ENCODE measurements at regions not wholly inside any gene's neighbourhood (a gene's known extent, or its start where the extent isn't known, plus 50 kb on each side); places are given as distances from the start of the nearest gene placed in this dataset.

GRCh38 chr1:209045331-209046057 lies 538.0 kb upstream of the CAMK1G start:
- no peak for DNase-seq

GRCh38 chr1:209046058-209046417 lies 537.5 kb upstream of the CAMK1G start:
- DNase-seq = no peak

- no peak for DNase-seq
These were observed 536.6 kb upstream of the CAMK1G start for GRCh38 chr1:209046935-209047334.

- no peak for DNase-seq
These were observed 534.4 kb upstream of the CAMK1G start for GRCh38 chr1:209048941-209049669.

- no peak for DNase-seq
These were observed 531.9 kb upstream of the CAMK1G start for GRCh38 chr1:209051570-209051969.

GRCh38 chr1:209053587-209053986 lies 529.9 kb upstream of the CAMK1G start:
- DNase-seq = no peak

GRCh38 chr1:209057083-209057482 lies 526.4 kb upstream of the CAMK1G start:
- DNase-seq = no peak

- no peak for DNase-seq
These were observed 525.6 kb upstream of the CAMK1G start for GRCh38 chr1:209057901-209058300.

GRCh38 chr1:209059376-209059775 lies 524.1 kb upstream of the CAMK1G start:
- no peak for DNase-seq

- no peak for DNase-seq
These were observed 523.5 kb upstream of the CAMK1G start for GRCh38 chr1:209059981-209060380.

- DNase-seq = no peak
These were observed 521.4 kb upstream of the CAMK1G start for GRCh38 chr1:209062081-209062620.

GRCh38 chr1:209062863-209063262 lies 520.7 kb upstream of the CAMK1G start:
- no peak for DNase-seq

GRCh38 chr1:209063767-209064659 lies 519.5 kb upstream of the CAMK1G start:
- no peak for DNase-seq

GRCh38 chr1:209064850-209065706 lies 518.4 kb upstream of the CAMK1G start:
- DNase-seq = no peak

- DNase-seq = no peak
These were observed 511.0 kb upstream of the CAMK1G start for GRCh38 chr1:209072481-209072880.

- no peak for DNase-seq
These were observed 509.6 kb upstream of the CAMK1G start for GRCh38 chr1:209073879-209074278.

GRCh38 chr1:209074575-209075250 lies 508.8 kb upstream of the CAMK1G start:
- no peak for DNase-seq

GRCh38 chr1:209076688-209077087 lies 506.8 kb upstream of the CAMK1G start:
- DNase-seq = no peak

GRCh38 chr1:209080170-209080781 lies 503.2 kb upstream of the CAMK1G start:
- DNase-seq = no peak

- no peak for DNase-seq
These were observed 496.9 kb upstream of the CAMK1G start for GRCh38 chr1:209086486-209087192.

Measured in right hindlimb (tissue), 1 donor.